Activated T-cell treated with anti-CD3 and anti-CD28 coated beads for 48 hours (primary cell): ENCODE measurements at regions not wholly inside any gene's neighbourhood (a gene's known extent, or its start where the extent isn't known, plus 50 kb on each side); places are given as distances from the start of the nearest gene placed in this dataset.

Experiments
- DNase-seq: peaks from one replicate; pipeline ENCODE4 v3.0.0-alpha.2; 2020; ENCODE audit warnings: low read depth

GRCh38 chr9:118751848-118752223 lies 617.4 kb downstream of the BRINP1 start:
- DNase-seq: no peak

GRCh38 chr9:118761016-118761790 lies 608.0 kb downstream of the BRINP1 start:
- no peak for DNase-seq

GRCh38 chr9:118767571-118767970 lies 601.7 kb downstream of the BRINP1 start:
- DNase-seq: no peak

GRCh38 chr9:118782790-118783463 lies 586.3 kb downstream of the BRINP1 start:
- no peak for DNase-seq

GRCh38 chr9:118784033-118784432 lies 585.2 kb downstream of the BRINP1 start:
- DNase-seq: no peak

GRCh38 chr9:118785456-118785855 lies 583.8 kb downstream of the BRINP1 start:
- DNase-seq: no peak

GRCh38 chr9:118786877-118787276 lies 582.4 kb downstream of the BRINP1 start:
- no peak for DNase-seq

- no peak for DNase-seq
These were observed 560.0 kb downstream of the BRINP1 start for GRCh38 chr9:118809160-118809625.

GRCh38 chr9:118829334-118829733 lies 539.9 kb downstream of the BRINP1 start:
- no peak for DNase-seq

- DNase-seq: no peak
These were observed 536.9 kb downstream of the BRINP1 start for GRCh38 chr9:118832371-118832770.

- no peak for DNase-seq
These were observed 532.3 kb downstream of the BRINP1 start for GRCh38 chr9:118836891-118837290.

GRCh38 chr9:118871531-118871930 lies 497.7 kb downstream of the BRINP1 start:
- DNase-seq: no peak

GRCh38 chr9:118882684-118883083 lies 486.6 kb downstream of the BRINP1 start:
- no peak for DNase-seq

- no peak for DNase-seq
These were observed 485.8 kb downstream of the BRINP1 start for GRCh38 chr9:118883411-118883810.

- DNase-seq: no peak
These were observed 478.0 kb downstream of the BRINP1 start for GRCh38 chr9:118891213-118891612.

- DNase-seq: no peak
These were observed 472.8 kb downstream of the BRINP1 start for GRCh38 chr9:118896324-118897000.

- no peak for DNase-seq
These were observed 451.1 kb downstream of the BRINP1 start for GRCh38 chr9:118918180-118918579.

GRCh38 chr9:118928722-118929121 lies 440.5 kb downstream of the BRINP1 start:
- no peak for DNase-seq

GRCh38 chr9:118929287-118929686 lies 439.9 kb downstream of the BRINP1 start:
- DNase-seq: no peak

- DNase-seq: no peak
These were observed 437.3 kb downstream of the BRINP1 start for GRCh38 chr9:118931941-118932340.

- DNase-seq: no peak
These were observed 430.7 kb downstream of the BRINP1 start for GRCh38 chr9:118938581-118938980.

GRCh38 chr9:118940473-118940872 lies 428.8 kb downstream of the BRINP1 start:
- DNase-seq: no peak

- no peak for DNase-seq
These were observed 422.6 kb downstream of the BRINP1 start for GRCh38 chr9:118946669-118947068.
